H1 (cell line): ENCODE measurements at regions not wholly inside any gene's neighbourhood (a gene's known extent, or its start where the extent isn't known, plus 50 kb on each side); places are given as distances from the start of the nearest gene placed in this dataset.

Experiments
- CTCF ChIA-PET: fragments of 300-600 bp; sonication (Branson Sonifier 250); formaldehyde crosslinking; loops from one replicate; lab custom pipeline; 2021; ENCODE audit not compliant: partially characterized antibody; lab: Charles Lee
- POLR2A ChIA-PET: fragments of 300-600 bp; sonication (Branson Sonifier 250); formaldehyde crosslinking; loops from one replicate; lab custom pipeline; 2021; ENCODE audit warnings: inconsistent platforms; ENCODE audit not compliant: partially characterized antibody; lab: Charles Lee
- DNase-seq, 2 experiments: peaks; one replicate each; pipeline versions ENCODE4 v3.0.0 to v3.0.0-alpha.2; 2010 to 2022; ENCODE audit warnings: low spot score in 2 of 2, low read depth in 1 of 2, mixed read lengths in 1 of 2
- FAIRE-seq: peaks from 2 replicates; lab custom pipeline; 2011; peaks lifted over from hg19 to GRCh38; lab: Jason Lieb, UNC
- H2AFZ ChIP-seq: 2 replicates; pipeline ENCODE4 v1.8.1; 2012; ENCODE audit warnings: low read length, inconsistent platforms
- H2AK5ac ChIP-seq: 2 replicates; pipeline ENCODE4 v1.6.1; 2013; ENCODE audit warnings: low read depth, low read length
- H2BK120ac ChIP-seq: replicated peaks from 2 replicates; pipeline ENCODE3; 2013; ENCODE audit warnings: low read depth, low read length, inconsistent platforms
- H2BK12ac ChIP-seq: 2 replicates; pipeline ENCODE4 v1.6.1; 2013; ENCODE audit warnings: low read depth, low read length
- H2BK15ac ChIP-seq: 2 replicates; pipeline ENCODE4 v1.6.1; 2013; ENCODE audit warnings: low read length
- H2BK20ac ChIP-seq: 2 replicates; pipeline ENCODE4 v1.6.1; 2013; ENCODE audit warnings: low read length
- H2BK5ac ChIP-seq: 2 replicates; pipeline ENCODE4 v1.6.1; 2013; ENCODE audit warnings: low read depth, low read length
- H3K14ac ChIP-seq: 2 replicates; pipeline ENCODE4 v1.6.1; 2013; ENCODE audit warnings: inconsistent platforms; ENCODE audit not compliant: insufficient read length
- H3K18ac ChIP-seq: 2 replicates; pipeline ENCODE4 v1.6.1; 2013; ENCODE audit warnings: low read length; ENCODE audit errors: extremely low read depth
- H3K23ac ChIP-seq: 2 replicates; pipeline ENCODE4 v1.6.1; 2013; ENCODE audit warnings: inconsistent platforms; ENCODE audit not compliant: insufficient read length
- H3K23me2 ChIP-seq: 2 replicates; pipeline ENCODE4 v1.6.1; 2013; ENCODE audit warnings: low read depth, low read length
- H3K27ac ChIP-seq: 2 replicates; pipeline ENCODE4 v1.6.1; 2011; ENCODE audit warnings: low read depth, low read length, inconsistent platforms
- H3K27me3 ChIP-seq, 4 experiments: replicated peaks in 1 of 4; 1 replicate in 1 of 4; 2 replicates in 3 of 4; pipeline versions ENCODE4 v1.6.1 to v1.8.1; 2011 to 2013; ENCODE audit warnings: low read length in 3 of 4, mild to moderate bottlenecking in 3 of 4, inconsistent platforms in 2 of 4, mixed read lengths in 2 of 4, moderate library complexity in 1 of 4; ENCODE audit not compliant: control insufficient read depth in 3 of 4, insufficient read depth in 3 of 4; ENCODE audit errors: extremely low read depth in 1 of 4
- H3K36me3 ChIP-seq, 4 experiments: 2 replicates each; pipeline versions ENCODE4 v1.6.1 to v1.8.1; 2011 to 2013; ENCODE audit warnings: mild to moderate bottlenecking in 4 of 4, low read length in 3 of 4, moderate library complexity in 2 of 4, control low read depth in 1 of 4, inconsistent platforms in 1 of 4; ENCODE audit not compliant: insufficient read depth in 4 of 4, control insufficient read depth in 2 of 4
- H3K4ac ChIP-seq: replicated peaks from 2 replicates; pipeline ENCODE3; 2013; ENCODE audit warnings: low read length, low read depth, mixed read lengths, inconsistent platforms; ENCODE audit not compliant: insufficient read length
- H3K4me1 ChIP-seq, 4 experiments: replicated peaks in 1 of 4; 1 replicate in 1 of 4; 2 replicates in 3 of 4; pipeline versions ENCODE4 v1.6.1 to v1.8.1; 2011 to 2013; ENCODE audit warnings: low read length in 3 of 4, inconsistent platforms in 2 of 4, mixed read lengths in 1 of 4; ENCODE audit not compliant: insufficient read depth in 4 of 4, control insufficient read depth in 3 of 4
- H3K4me2 ChIP-seq, 2 experiments: 2 replicates each; pipeline versions ENCODE4 v1.6.1 to v1.8.1; 2011 to 2013; ENCODE audit warnings: low read depth in 2 of 2, low read length in 2 of 2, control low read depth in 1 of 2, inconsistent platforms in 1 of 2, mild to moderate bottlenecking in 1 of 2; ENCODE audit not compliant: insufficient read depth in 1 of 2
- H3K4me3 ChIP-seq, 4 experiments: fragments of 200-600, 300-600 bp in 1 of 4; sonication (generic), shearing (Covaris generic), sonication (Bioruptor Twin) in 1 of 4; 2 replicates each; pipeline versions ENCODE4 v1.5.1 to v1.8.1; 2011 to 2016; ENCODE audit warnings: low read length in 4 of 4, low read depth in 3 of 4, control low read depth in 2 of 4, inconsistent platforms in 2 of 4, mild to moderate bottlenecking in 2 of 4, mixed read lengths in 1 of 4, moderate library complexity in 1 of 4; ENCODE audit not compliant: insufficient read depth in 2 of 4; ENCODE audit errors: extremely low read depth in 1 of 4
- H3K56ac ChIP-seq: replicated peaks from 2 replicates; pipeline ENCODE3; 2013; ENCODE audit warnings: low read depth, mild to moderate bottlenecking, mixed read lengths, low read length, inconsistent platforms; ENCODE audit not compliant: insufficient read length
- H3K79me1 ChIP-seq: 2 replicates; pipeline ENCODE4 v1.6.1; 2013; ENCODE audit warnings: low read depth, low read length, control low read depth
- H3K79me2 ChIP-seq, 2 experiments: 2 replicates each; pipeline versions ENCODE4 v1.6.1 to v1.8.1; 2012 to 2013; ENCODE audit warnings: low read length in 2 of 2, mild to moderate bottlenecking in 2 of 2, inconsistent platforms in 1 of 2; ENCODE audit not compliant: insufficient read depth in 2 of 2, control insufficient read depth in 1 of 2
- H3K9ac ChIP-seq, 4 experiments: replicated peaks in 1 of 4; 1 replicate in 1 of 4; 2 replicates in 3 of 4; pipeline versions ENCODE4 v1.6.1 to v1.8.1; 2011 to 2013; ENCODE audit warnings: low read depth in 3 of 4, low read length in 3 of 4, control low read depth in 2 of 4, mild to moderate bottlenecking in 2 of 4, moderate library complexity in 2 of 4, inconsistent platforms in 1 of 4; ENCODE audit errors: extremely low read depth in 1 of 4
- H3K9me3 ChIP-seq, 2 experiments: 2 replicates each; pipeline versions ENCODE4 v1.6.1 to v1.8.1; 2012 to 2013; ENCODE audit warnings: mild to moderate bottlenecking in 2 of 2, moderate library complexity in 2 of 2, control low read depth in 1 of 2, inconsistent platforms in 1 of 2, low read depth in 1 of 2, low read length in 1 of 2, mixed read lengths in 1 of 2; ENCODE audit not compliant: insufficient read depth in 2 of 2
- H4K20me1 ChIP-seq, 2 experiments: replicated peaks in 1 of 2; 2 replicates each; pipeline versions ENCODE3 to v1.8.1; 2011 to 2013; ENCODE audit warnings: inconsistent platforms in 2 of 2, low read length in 2 of 2, mild to moderate bottlenecking in 1 of 2; ENCODE audit not compliant: insufficient read depth in 2 of 2, control insufficient read depth in 1 of 2
- H4K5ac ChIP-seq: 2 replicates; pipeline ENCODE4 v1.6.1; 2013; ENCODE audit warnings: low read length, low read depth, mixed read lengths, inconsistent platforms; ENCODE audit not compliant: insufficient read length
- H4K8ac ChIP-seq: 2 replicates; pipeline ENCODE4 v1.8.0; 2013; ENCODE audit warnings: mild to moderate bottlenecking, moderate library complexity, low read length, inconsistent platforms; ENCODE audit not compliant: insufficient read depth; ENCODE audit errors: extremely low read depth
- H4K91ac ChIP-seq: replicated peaks from 2 replicates; pipeline ENCODE3; 2013; ENCODE audit warnings: low read length, mixed read lengths, inconsistent platforms; ENCODE audit not compliant: insufficient read length
- CBX5 ChIP-seq: fragments of 300-800, 300-1000 bp; sonication (generic); IDR thresholded peaks from 2 replicates; pipeline ENCODE4 v1.7.1; 2016; ENCODE audit warnings: antibody characterized with exemption, low read length, low read depth
- CBX8 ChIP-seq: fragments of 300-800, 300-1000 bp; sonication (generic); IDR thresholded peaks from 2 replicates; pipeline ENCODE4 v1.7.1; 2016; ENCODE audit warnings: low read depth, low read length, borderline replicate concordance
- CHD1 ChIP-seq: IDR thresholded peaks from 2 replicates; pipeline ENCODE4 v1.6.1; 2012; ENCODE audit warnings: low read depth, low read length, improper control_type of control experiment
- CHD2 ChIP-seq: IDR thresholded peaks from 2 replicates; pipeline ENCODE4 v1.6.1; 2012; ENCODE audit warnings: low read length, improper control_type of control experiment
- CTBP2 ChIP-seq: IDR thresholded peaks from 2 replicates; pipeline ENCODE4 v1.7.0; 2011; ENCODE audit warnings: borderline replicate concordance, mild to moderate bottlenecking, moderate library complexity, mixed read lengths, low read length; ENCODE audit not compliant: insufficient read depth, insufficient read length
- EGR1 ChIP-seq: IDR thresholded peaks from 2 replicates; pipeline ENCODE4 v1.6.1; 2011; ENCODE audit warnings: low read depth, low read length, borderline replicate concordance
- JUND ChIP-seq: IDR thresholded peaks from 2 replicates; pipeline ENCODE4 v1.6.1; 2011; ENCODE audit warnings: mild to moderate bottlenecking, improper control_type of control experiment, low read length
- KDM4A ChIP-seq: IDR thresholded peaks from one replicate; pipeline ENCODE4 v1.7.1; 2012; ENCODE audit warnings: low read depth, mild to moderate bottlenecking, moderate library complexity, low read length, inconsistent platforms; ENCODE audit not compliant: severe bottlenecking
- POU5F1 ChIP-seq: IDR thresholded peaks from 2 replicates; pipeline ENCODE4 v1.6.1; 2011; ENCODE audit warnings: low read depth, mild to moderate bottlenecking, low read length, moderate library complexity
- TEAD4 ChIP-seq: IDR thresholded peaks from 2 replicates; pipeline ENCODE4 v1.6.1; 2012; ENCODE audit warnings: low read depth, low read length, inconsistent platforms, mixed read lengths
- WGBS, 2 experiments: shearing (Covaris generic) in 1 of 2; methylation state at CpG; one replicate each; pipeline versions ENCODE4 v1.1.6 to v1.1.7; 2013 to 2015; ENCODE audit warnings: low lambda C conversion rate in 2 of 2, mixed read lengths in 2 of 2, inconsistent platforms in 1 of 2, low coverage in 1 of 2, missing lambda C conversion rate in 1 of 2; ENCODE audit not compliant: insufficient replicate concordance in 2 of 2, insufficient coverage in 1 of 2, insufficient read length in 1 of 2; ENCODE audit errors: extremely low coverage in 1 of 2, missing lambda C conversion rate in 1 of 2; 5-methylcytosine and 5-hydroxymethylcytosine counted together

DNA sequence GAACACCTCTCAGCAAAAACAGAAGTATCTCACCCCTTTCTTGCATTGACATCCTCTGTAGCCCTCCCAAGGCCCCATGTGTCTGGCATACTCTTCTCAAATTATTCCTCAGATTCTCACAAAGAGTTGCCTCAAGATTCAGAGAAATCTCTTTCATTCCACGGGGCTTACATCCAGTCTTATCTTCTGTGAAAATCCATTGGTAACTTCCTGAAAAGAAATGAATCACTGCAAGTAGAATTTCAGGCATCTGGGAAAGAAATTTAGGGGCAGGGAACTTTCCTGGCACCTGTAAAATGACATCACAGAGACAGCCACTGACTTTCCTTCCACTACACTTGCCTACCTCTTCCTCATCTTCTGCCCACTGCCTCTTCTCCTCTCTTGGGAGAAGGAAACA, 182.5 kb upstream of the ARHGEF9 start:
- TF ChIP-seq POU5F1 (no peak), KDM4A (no peak), CTBP2 (no peak), EGR1 (no peak), JUND (no peak), TEAD4 (no peak), CBX8 (no peak), CHD2 (no peak), CBX5 (no peak), CHD1 (no peak)
- TF ChIP-seq, all 59 proteins: peak for 0
- 88% methylated on average over 1 of the region's 1 CpG; no CpG with 5 or more reads in 1 of the 2 experiments for WGBS, 2 experiments

More for the DNA sequence above, 182.5 kb upstream of the ARHGEF9 start:
- H3K27ac ChIP-seq: no peak overlapping the region
- no peak overlapping the region for H2AK5ac ChIP-seq
- no peak overlapping the region for H2BK120ac ChIP-seq
- H3K23ac ChIP-seq: no peak overlapping the region
- no peak overlapping the region for H3K4ac ChIP-seq
- H3K79me1 ChIP-seq: no peaks in the 10 kb centered on the region
- no peak overlapping the region for H3K18ac ChIP-seq
- H3K79me2 ChIP-seq: no peaks in the 10 kb centered on the region
- DNase-seq (no peak), FAIRE-seq (no peak)
- H3K56ac ChIP-seq: no peak overlapping the region
- no peak overlapping the region for H2BK12ac ChIP-seq
- no peaks in the 10 kb centered on the region for H3K4me1 ChIP-seq
- no peak overlapping the region for H4K8ac ChIP-seq
- no peak overlapping the region for H2AFZ ChIP-seq
- no peaks in the 10 kb centered on the region for H3K23me2 ChIP-seq
- no peak overlapping the region for H2BK15ac ChIP-seq
- no peak overlapping the region for H3K4me3 ChIP-seq
- H2BK20ac ChIP-seq: no peak overlapping the region
- H4K91ac ChIP-seq: no peak overlapping the region
- H4K5ac ChIP-seq: no peak overlapping the region
- ChIA-PET POLR2A (no interaction called here), CTCF (no interaction called here)
- no peak overlapping the region for H2BK5ac ChIP-seq
- no peak overlapping the region for H3K9ac ChIP-seq
- no peaks in the 10 kb centered on the region for H3K27me3 ChIP-seq
- H3K36me3 ChIP-seq: no peaks in the 10 kb centered on the region
- H3K14ac ChIP-seq: no peak overlapping the region
- no peaks in the 10 kb centered on the region for H4K20me1 ChIP-seq
- no peak overlapping the region for H3K4me2 ChIP-seq
- no peaks in the 10 kb centered on the region for H3K9me3 ChIP-seq
